HEK293 (cell line): ENCODE measurements at regions not wholly inside any gene's neighbourhood (a gene's known extent, or its start where the extent isn't known, plus 50 kb on each side); places are given as distances from the start of the nearest gene placed in this dataset.

Experiments
- PATZ1 ChIP-seq: fragments of 450-650 bp; formaldehyde crosslinking; IDR thresholded peaks from 2 replicates; pipeline ENCODE4 v1.5.1; 2016; ENCODE audit warnings: missing biosample characterization, missing genetic modification characterization
- ZBTB20 ChIP-seq: fragments of 450-650 bp; formaldehyde crosslinking; IDR thresholded peaks from 2 replicates; pipeline ENCODE4 v1.5.1; 2016; ENCODE audit warnings: missing biosample characterization, missing genetic modification characterization
- ZNF366 ChIP-seq: fragments of 450-650 bp; formaldehyde crosslinking; conservative IDR thresholded peaks from 2 replicates; pipeline ENCODE4 v1.5.1; 2016; ENCODE audit warnings: missing biosample characterization, missing genetic modification characterization
- ZNF558 ChIP-seq: fragments of 450-650 bp; formaldehyde crosslinking; IDR thresholded peaks from 2 replicates; pipeline ENCODE4 v1.5.1; 2016; ENCODE audit warnings: missing biosample characterization, missing genetic modification characterization

GRCh38 chr1:239744851-239745250 is 346.8 kb upstream of the FMN2 start:
- TF ChIP-seq ZBTB20 (no peak), ZNF558 (no peak), PATZ1 (no peak), ZNF366 (tag by site-specific recombination) (no peak)
